Astrocyte (in vitro differentiated cells and primary cell): ENCODE measurements at regions not wholly inside any gene's neighbourhood (a gene's known extent, or its start where the extent isn't known, plus 50 kb on each side); places are given as distances from the start of the nearest gene placed in this dataset.
A peak's percentile ranks its signal among the peaks of the same experiment; 100 is the strongest.

Source experiments
- DNase-seq: peaks from one replicate; pipeline ENCODE4 v3.0.0-alpha.2; 2010; ENCODE audit warnings: low read depth
- FAIRE-seq: peaks from 2 replicates; lab custom pipeline; 2011; peaks lifted over from hg19 to GRCh38; lab: Jason Lieb, UNC
- H2AFZ ChIP-seq: 2 replicates; pipeline ENCODE4 v1.6.0; 2012; ENCODE audit warnings: low read depth, low read length, inconsistent platforms
- H3K27ac ChIP-seq: 2 replicates; pipeline ENCODE4 v1.5.1; 2011; ENCODE audit warnings: low read depth, low read length, inconsistent platforms
- H3K27me3 ChIP-seq: 2 replicates; pipeline ENCODE4 v1.6.0; 2011; ENCODE audit warnings: low read length, inconsistent platforms; ENCODE audit not compliant: insufficient read depth
- H3K36me3 ChIP-seq: 2 replicates; pipeline ENCODE4 v1.5.1; 2011; ENCODE audit warnings: low read length, inconsistent platforms; ENCODE audit not compliant: insufficient read depth
- H3K4me1 ChIP-seq: 2 replicates; pipeline ENCODE4 v1.5.1; 2011; ENCODE audit warnings: low read length, inconsistent platforms; ENCODE audit not compliant: insufficient read depth
- H3K4me2 ChIP-seq: 2 replicates; pipeline ENCODE4 v1.6.0; 2012; ENCODE audit warnings: low read length, inconsistent platforms
- H3K4me3 ChIP-seq: 2 replicates; pipeline ENCODE4 v1.5.1; 2011; ENCODE audit warnings: low read depth, mild to moderate bottlenecking, low read length, inconsistent platforms; ENCODE audit not compliant: insufficient read depth
- H3K79me2 ChIP-seq: 2 replicates; pipeline ENCODE4 v1.6.0; 2012; ENCODE audit warnings: mild to moderate bottlenecking, low read length, inconsistent platforms; ENCODE audit not compliant: insufficient read depth
- H3K9ac ChIP-seq: 2 replicates; pipeline ENCODE4 v1.6.0; 2012; ENCODE audit warnings: mild to moderate bottlenecking, low read length, inconsistent platforms
- H3K9me3 ChIP-seq: 2 replicates; pipeline ENCODE4 v1.5.1; 2012; ENCODE audit warnings: low read depth, mild to moderate bottlenecking, low read length, inconsistent platforms; ENCODE audit not compliant: insufficient read depth
- H4K20me1 ChIP-seq: 2 replicates; pipeline ENCODE4 v1.6.0; 2012; ENCODE audit warnings: low read length, inconsistent platforms; ENCODE audit not compliant: insufficient read depth
- H3K27ac Mint-ChIP-seq: one replicate; pipeline ENCODE4 v1.8.0; 2021; ENCODE audit warnings: mild to moderate bottlenecking, mixed read lengths; ENCODE audit not compliant: unreplicated experiment
- H3K27me3 Mint-ChIP-seq: one replicate; pipeline ENCODE4 v1.8.0; 2021; ENCODE audit warnings: low read depth, mixed read lengths; ENCODE audit not compliant: unreplicated experiment
- H3K36me3 Mint-ChIP-seq: one replicate; pipeline ENCODE4 v1.8.0; 2021; ENCODE audit warnings: low read depth, mixed read lengths; ENCODE audit not compliant: unreplicated experiment
- H3K4me1 Mint-ChIP-seq: one replicate; pipeline ENCODE4 v1.8.0; 2021; ENCODE audit warnings: low read depth, mixed read lengths; ENCODE audit not compliant: unreplicated experiment
- H3K4me3 Mint-ChIP-seq: one replicate; pipeline ENCODE4 v1.8.0; 2021; ENCODE audit warnings: mild to moderate bottlenecking, moderate library complexity, mixed read lengths; ENCODE audit not compliant: unreplicated experiment
- H3K9me3 Mint-ChIP-seq: one replicate; pipeline ENCODE4 v1.8.0; 2021; ENCODE audit warnings: mild to moderate bottlenecking, mixed read lengths; ENCODE audit not compliant: unreplicated experiment
- CTCF ChIP-seq: IDR thresholded peaks from 2 replicates; pipeline ENCODE4 v1.5.1; 2011; ENCODE audit warnings: low read depth, mild to moderate bottlenecking, inconsistent platforms, low read length, moderate library complexity; ENCODE audit not compliant: insufficient read depth
- EZH2 ChIP-seq: IDR thresholded peaks from 2 replicates; pipeline ENCODE4 v1.6.1; 2012; ENCODE audit warnings: mild to moderate bottlenecking, low read length, inconsistent platforms; ENCODE audit not compliant: insufficient read depth

- H3K9me3 Mint-ChIP-seq, result no peaks in the 10 kb centered on the region
- Histone ChIP-seq H3K36me3 (peaks cover 3% of the 10 kb centered on the region), H3K27ac (no peak overlapping the region), H3K4me1 (peaks cover 11% of the 10 kb centered on the region), H3K79me2 (no peaks in the 10 kb centered on the region), H3K27me3 (no peaks in the 10 kb centered on the region), H3K9me3 (no peaks in the 10 kb centered on the region), H3K4me2 (no peak overlapping the region), H3K4me3 (no peak overlapping the region), H4K20me1 (no peaks in the 10 kb centered on the region), H3K9ac (no peak overlapping the region), H2AFZ (no peak overlapping the region)
- TF ChIP-seq EZH2 (no peak), CTCF (no peak)
- H3K36me3 Mint-ChIP-seq, result peaks cover 10% of the 10 kb centered on the region
- no peak for FAIRE-seq
- no peak for DNase-seq
- peaks cover 13% of the 10 kb centered on the region for H3K4me1 Mint-ChIP-seq
- no peak overlapping the region for H3K27ac Mint-ChIP-seq
- H3K4me3 Mint-ChIP-seq, result no peak overlapping the region
- no peaks in the 10 kb centered on the region for H3K27me3 Mint-ChIP-seq
Observed at GRCh38 chr16:27701381-27701780, 151.4 kb downstream of the KATNIP start.

GRCh38 chr16:27703121-27703520, 153.2 kb downstream of the KATNIP start:
- no peaks in the 10 kb centered on the region for H3K27me3 ChIP-seq
- Mint-ChIP-seq H3K27ac (peak overlapping the region; percentile 31), H3K9me3 (no peaks in the 10 kb centered on the region), H3K4me3 (no peak overlapping the region), H3K36me3 (peaks cover 11% of the 10 kb centered on the region), H3K4me1 (peaks cover 13% of the 10 kb centered on the region), H3K27me3 (no peaks in the 10 kb centered on the region)
- peak overlapping the region; percentile 25 for H3K4me2 ChIP-seq
- H3K27ac ChIP-seq, result no peak overlapping the region
- H2AFZ ChIP-seq, result no peak overlapping the region
- H3K4me1 ChIP-seq, result peaks cover 11% of the 10 kb centered on the region
- no peak overlapping the region for H3K4me3 ChIP-seq
- no peaks in the 10 kb centered on the region for H3K79me2 ChIP-seq
- H4K20me1 ChIP-seq, result no peaks in the 10 kb centered on the region
- TF ChIP-seq CTCF (no peak), EZH2 (no peak)
- DNase-seq (no peak), FAIRE-seq (no peak)
- no peak overlapping the region for H3K9ac ChIP-seq
- no peaks in the 10 kb centered on the region for H3K9me3 ChIP-seq
- H3K36me3 ChIP-seq, result peaks cover 3% of the 10 kb centered on the region

- H3K4me2 ChIP-seq, result peak overlapping the region; percentile 25
Observed at GRCh38 chr16:27703545-27703944, 153.6 kb downstream of the KATNIP start.

More at GRCh38 chr16:27703545-27703944, 153.6 kb downstream of the KATNIP start:
- Histone ChIP-seq H3K4me3 (no peak overlapping the region), H4K20me1 (no peaks in the 10 kb centered on the region), H3K27me3 (no peaks in the 10 kb centered on the region), H3K36me3 (peaks cover 3% of the 10 kb centered on the region), H3K9me3 (no peaks in the 10 kb centered on the region), H3K9ac (no peak overlapping the region), H3K79me2 (no peaks in the 10 kb centered on the region), H2AFZ (peak overlapping the region; percentile 29), H3K4me1 (peaks cover 11% of the 10 kb centered on the region), H3K27ac (no peak overlapping the region)
- no peak for TF ChIP-seq EZH2
- no peak for TF ChIP-seq CTCF
- H3K27ac Mint-ChIP-seq, result no peak overlapping the region
- peak; percentile 62 for FAIRE-seq
- no peak overlapping the region for H3K4me3 Mint-ChIP-seq
- no peaks in the 10 kb centered on the region for H3K27me3 Mint-ChIP-seq
- no peaks in the 10 kb centered on the region for H3K9me3 Mint-ChIP-seq
- H3K4me1 Mint-ChIP-seq, result peaks cover 13% of the 10 kb centered on the region
- DNase-seq, result no peak
- peaks cover 11% of the 10 kb centered on the region for H3K36me3 Mint-ChIP-seq
